Muscle of leg (tissue), 3 donors: ENCODE measurements at regions not wholly inside any gene's neighbourhood (a gene's known extent, or its start where the extent isn't known, plus 50 kb on each side); places are given as distances from the start of the nearest gene placed in this dataset.
A peak's percentile ranks its signal among the peaks of the same experiment; 100 is the strongest.

Source experiments
- DNase-seq: peaks from one replicate; pipeline ENCODE4 v3.0.0; 2013
- H3K27ac ChIP-seq: one replicate; pipeline ENCODE4 v1.5.1; 2013; ENCODE audit warnings: mild to moderate bottlenecking, low read length, control low read depth
- H3K27me3 ChIP-seq: one replicate; pipeline ENCODE4 v1.6.1; 2013; ENCODE audit warnings: low read length; ENCODE audit not compliant: control insufficient read depth, insufficient read depth
- H3K36me3 ChIP-seq: one replicate; pipeline ENCODE4 v1.6.1; 2013; ENCODE audit warnings: low read length; ENCODE audit not compliant: control insufficient read depth, insufficient read depth
- H3K4me1 ChIP-seq: one replicate; pipeline ENCODE4 v1.6.1; 2013; ENCODE audit warnings: low read length; ENCODE audit not compliant: control insufficient read depth, insufficient read depth
- H3K4me3 ChIP-seq: one replicate; pipeline ENCODE4 v1.5.1; 2013; ENCODE audit warnings: low read length, control low read depth
- H3K9me3 ChIP-seq: replicated peaks from 2 replicates; pipeline ENCODE4 v1.6.1; 2013; ENCODE audit warnings: low read depth, low read length; ENCODE audit not compliant: control insufficient read depth
- WGBS: methylation state at CpG from one replicate; pipeline ENCODE4 v1.1.5; 2013; ENCODE audit warnings: missing lambda C conversion rate; ENCODE audit not compliant: insufficient coverage; 5-methylcytosine and 5-hydroxymethylcytosine counted together

DNA sequence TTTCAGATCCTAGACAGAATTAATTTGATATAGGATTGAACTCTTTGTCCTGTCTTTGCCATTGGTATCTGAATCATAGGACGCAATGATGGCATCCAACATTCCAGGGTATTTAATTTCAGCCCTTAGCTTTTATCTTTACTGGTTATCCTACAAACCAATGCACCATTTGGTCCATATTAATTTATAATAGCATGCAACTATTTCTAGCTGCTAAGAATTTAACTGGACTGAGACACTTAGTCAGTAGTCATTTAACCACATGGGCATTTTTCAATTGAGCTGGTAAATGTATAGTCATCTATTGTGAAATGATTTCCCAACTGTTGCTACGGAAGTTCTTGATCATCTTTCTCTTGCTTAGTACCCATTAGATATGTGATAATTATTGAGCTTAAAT lies 141.1 kb downstream of the CD164 start:
- no peak overlapping the region for H3K4me3 ChIP-seq
- no peak overlapping the region for H3K27ac ChIP-seq
- no CpG with 5 or more reads among the region's 2 CpGs for WGBS
- DNase-seq = no peak
- peaks cover 14% of the 10 kb centered on the region for H3K4me1 ChIP-seq
- H3K9me3 ChIP-seq = no peaks in the 10 kb centered on the region
- no peaks in the 10 kb centered on the region for H3K27me3 ChIP-seq
- no peaks in the 10 kb centered on the region for H3K36me3 ChIP-seq

- peak; percentile 49 for DNase-seq
- peaks cover 14% of the 10 kb centered on the region for H3K4me1 ChIP-seq
- H3K27ac ChIP-seq = peak overlapping the region; percentile 4
- 53% methylated on average over 4 of the region's 7 CpGs for WGBS
- no peak overlapping the region for H3K4me3 ChIP-seq
- no peaks in the 10 kb centered on the region for H3K27me3 ChIP-seq
- H3K9me3 ChIP-seq = no peaks in the 10 kb centered on the region
- H3K36me3 ChIP-seq = no peaks in the 10 kb centered on the region
These were observed 141.7 kb downstream of the CD164 start for GRCh38 chr6:109240370-109241084.

DNA sequence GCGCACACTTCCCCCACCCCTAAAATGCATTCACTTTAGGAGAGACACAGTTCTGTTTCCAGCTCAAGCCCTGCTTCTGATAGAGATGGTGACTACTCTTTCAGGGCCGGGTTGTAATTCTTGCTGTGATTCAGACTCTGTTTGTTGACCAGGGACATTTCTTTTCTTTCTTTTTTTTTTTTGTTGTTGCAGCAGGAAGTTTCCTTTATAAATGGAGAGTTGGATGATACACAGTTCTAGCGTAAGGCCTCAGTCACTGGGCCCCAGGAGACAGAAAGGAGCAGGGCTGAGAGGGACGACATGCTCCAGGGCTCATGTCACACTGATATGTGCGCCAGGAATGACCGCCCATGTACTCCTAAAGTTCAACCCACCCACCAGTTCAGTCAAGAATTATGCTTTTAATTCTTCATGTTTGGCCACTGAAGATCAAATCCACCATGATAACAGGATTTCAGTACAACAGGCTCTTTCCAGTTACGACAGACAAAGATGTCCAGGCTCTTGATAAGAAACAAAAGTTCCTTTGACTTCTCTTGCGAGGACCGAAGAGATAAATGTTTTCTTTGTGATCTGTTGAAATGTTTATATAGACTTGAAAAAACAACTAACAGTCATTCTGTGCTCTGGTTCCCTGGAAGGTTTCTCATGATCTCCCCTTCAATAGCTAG lies 142.5 kb downstream of the CD164 start:
- H3K36me3 ChIP-seq = no peaks in the 10 kb centered on the region
- H3K27me3 ChIP-seq = no peaks in the 10 kb centered on the region
- H3K4me1 ChIP-seq = peaks cover 14% of the 10 kb centered on the region
- no peak for DNase-seq
- 58% methylated on average over 4 of the region's 9 CpGs for WGBS
- H3K9me3 ChIP-seq = no peaks in the 10 kb centered on the region
- no peak overlapping the region for H3K27ac ChIP-seq
- no peak overlapping the region for H3K4me3 ChIP-seq

- Histone ChIP-seq H3K4me3 (no peak overlapping the region), H3K4me1 (peaks cover 14% of the 10 kb centered on the region), H3K36me3 (no peaks in the 10 kb centered on the region), H3K27ac (no peak overlapping the region), H3K9me3 (no peaks in the 10 kb centered on the region), H3K27me3 (no peaks in the 10 kb centered on the region)
- DNase-seq = peak; percentile 72
- no CpG with 5 or more reads among the region's 2 CpGs for WGBS
These were observed 143.1 kb downstream of the CD164 start for GRCh38 chr6:109239160-109239559.

- Histone ChIP-seq H3K36me3 (no peaks in the 10 kb centered on the region), H3K4me1 (peaks cover 11% of the 10 kb centered on the region), H3K4me3 (no peak overlapping the region), H3K27me3 (no peaks in the 10 kb centered on the region), H3K9me3 (no peaks in the 10 kb centered on the region), H3K27ac (no peak overlapping the region)
- DNase-seq = no peak
- WGBS = 84% methylated on average over 3 of the region's 3 CpGs
These were observed 143.1 kb downstream of the CEP57L1 start for GRCh38 chr6:109238396-109238795.

DNA sequence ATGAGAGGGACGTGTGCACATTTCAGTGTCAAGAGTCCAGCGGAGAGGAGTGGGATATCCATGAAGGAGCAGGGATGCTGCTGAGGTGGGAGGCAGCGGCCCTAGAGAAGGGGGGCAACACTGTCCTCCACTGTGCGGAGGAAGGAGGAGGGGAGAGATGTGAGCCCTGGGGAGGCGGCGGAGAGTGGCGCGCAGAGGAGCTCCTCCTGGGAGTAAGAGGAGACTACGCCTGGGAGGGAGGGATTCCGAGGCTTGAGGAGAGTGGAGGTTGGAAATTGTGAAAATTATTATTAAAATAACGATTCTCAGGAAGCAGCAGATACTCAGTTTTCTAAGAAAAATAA lies 142.7 kb downstream of the CEP57L1 start:
- H3K4me1 ChIP-seq = peaks cover 11% of the 10 kb centered on the region
- no peak overlapping the region for H3K4me3 ChIP-seq
- no peaks in the 10 kb centered on the region for H3K9me3 ChIP-seq
- H3K27me3 ChIP-seq = no peaks in the 10 kb centered on the region
- WGBS = 90% methylated on average over 9 of the region's 11 CpGs
- no peak overlapping the region for H3K27ac ChIP-seq
- no peak for DNase-seq
- no peaks in the 10 kb centered on the region for H3K36me3 ChIP-seq

DNA sequence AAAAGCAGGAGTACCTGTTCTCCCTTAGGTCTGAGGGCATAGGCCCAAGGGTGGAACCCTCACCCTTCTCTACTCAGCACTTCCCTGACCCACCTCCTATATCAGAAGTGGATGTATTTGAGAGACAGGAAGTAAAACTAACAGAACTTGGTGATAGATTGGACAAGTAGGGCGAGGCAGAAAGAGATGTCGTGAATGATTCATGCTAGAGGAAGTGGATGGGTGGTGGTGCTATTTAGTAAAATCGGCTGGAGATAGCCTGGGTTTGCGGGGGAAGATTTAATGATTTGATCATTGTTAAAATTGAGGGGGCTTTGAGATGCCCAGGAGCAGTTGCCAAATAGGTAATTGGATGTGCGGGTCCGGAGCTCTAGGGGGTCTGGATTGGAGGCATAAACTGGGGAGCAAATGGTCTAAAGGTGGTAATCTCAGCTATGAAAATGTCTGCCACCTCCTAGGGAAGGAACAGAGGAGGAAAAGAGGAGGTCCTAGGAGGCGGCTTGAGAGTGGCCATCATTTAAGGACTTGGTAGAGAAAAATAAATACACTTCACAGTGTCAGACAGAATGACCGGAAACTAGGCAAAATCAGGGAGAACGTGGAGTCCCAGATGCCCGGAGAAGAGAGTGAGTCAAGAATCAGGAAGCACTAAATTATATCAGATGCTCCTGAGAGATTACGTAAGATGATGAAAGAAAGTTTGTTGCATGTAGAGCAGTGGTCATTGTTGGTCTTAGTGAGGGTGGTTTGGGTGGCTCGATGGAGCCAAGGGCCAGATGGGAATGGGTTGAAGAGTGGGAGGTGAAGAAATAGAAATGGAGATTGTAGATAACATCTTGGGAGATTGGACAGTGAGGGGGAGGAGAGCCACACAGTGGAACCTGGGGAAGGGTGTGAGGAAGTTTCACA lies 142.0 kb downstream of the CEP57L1 start:
- H3K4me3 ChIP-seq = no peak overlapping the region
- no peak overlapping the region for H3K27ac ChIP-seq
- no peak for DNase-seq
- H3K36me3 ChIP-seq = no peaks in the 10 kb centered on the region
- no peaks in the 10 kb centered on the region for H3K9me3 ChIP-seq
- 73% methylated on average over 11 of the region's 12 CpGs for WGBS
- H3K4me1 ChIP-seq = peaks cover 11% of the 10 kb centered on the region
- no peaks in the 10 kb centered on the region for H3K27me3 ChIP-seq

DNA sequence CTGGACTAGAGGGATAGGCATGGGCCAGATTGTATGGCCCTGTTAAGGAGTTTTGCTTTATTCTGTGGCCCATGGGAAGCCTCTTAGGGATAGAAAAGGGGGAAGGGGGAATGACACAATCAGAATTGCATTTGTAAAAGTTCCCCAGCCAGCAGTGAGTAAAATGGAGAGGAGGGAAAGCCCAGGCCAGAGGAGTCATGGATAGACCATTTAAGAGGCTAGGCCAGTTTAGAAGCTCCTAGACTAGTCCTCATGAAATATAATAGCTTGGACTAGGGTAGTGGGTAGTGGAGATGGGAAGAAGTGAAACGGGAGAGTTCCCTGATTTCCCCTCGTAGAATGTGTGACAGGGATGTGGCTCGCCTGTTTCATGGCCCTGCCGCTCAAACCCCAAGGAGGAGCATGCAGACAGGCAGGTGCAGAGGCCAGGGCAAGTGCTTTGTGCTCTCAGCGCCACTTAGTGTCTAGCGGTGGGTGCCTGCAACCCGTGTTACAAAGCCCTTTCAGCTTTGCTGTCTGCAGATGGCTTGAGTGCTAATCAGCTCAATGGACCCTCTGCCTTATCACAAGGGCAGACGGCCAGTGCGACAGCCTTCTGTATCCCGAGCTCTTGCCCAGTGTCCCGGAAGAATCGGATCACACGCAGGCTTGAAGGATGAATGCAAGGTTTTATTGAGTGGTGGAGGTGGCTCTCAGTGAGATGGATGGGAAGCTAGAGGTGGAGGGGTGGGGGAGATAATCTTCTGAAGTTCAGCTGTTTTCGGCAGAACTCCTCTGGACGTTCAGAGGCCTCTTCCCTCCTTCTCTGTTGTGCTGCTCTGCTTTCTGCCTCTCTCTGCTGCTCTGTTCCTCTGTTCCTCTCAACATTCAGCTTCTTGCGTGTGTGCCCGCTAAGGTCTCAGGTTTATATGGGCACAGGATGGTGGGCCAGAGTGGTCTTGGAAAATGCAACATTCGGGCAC lies 141.1 kb downstream of the CEP57L1 start:
- Histone ChIP-seq H3K4me3 (no peak overlapping the region), H3K9me3 (no peaks in the 10 kb centered on the region), H3K36me3 (no peaks in the 10 kb centered on the region), H3K27ac (no peak overlapping the region), H3K27me3 (no peaks in the 10 kb centered on the region), H3K4me1 (peaks cover 9% of the 10 kb centered on the region)
- 41% methylated on average over 9 of the region's 18 CpGs for WGBS
- no peak for DNase-seq

DNA sequence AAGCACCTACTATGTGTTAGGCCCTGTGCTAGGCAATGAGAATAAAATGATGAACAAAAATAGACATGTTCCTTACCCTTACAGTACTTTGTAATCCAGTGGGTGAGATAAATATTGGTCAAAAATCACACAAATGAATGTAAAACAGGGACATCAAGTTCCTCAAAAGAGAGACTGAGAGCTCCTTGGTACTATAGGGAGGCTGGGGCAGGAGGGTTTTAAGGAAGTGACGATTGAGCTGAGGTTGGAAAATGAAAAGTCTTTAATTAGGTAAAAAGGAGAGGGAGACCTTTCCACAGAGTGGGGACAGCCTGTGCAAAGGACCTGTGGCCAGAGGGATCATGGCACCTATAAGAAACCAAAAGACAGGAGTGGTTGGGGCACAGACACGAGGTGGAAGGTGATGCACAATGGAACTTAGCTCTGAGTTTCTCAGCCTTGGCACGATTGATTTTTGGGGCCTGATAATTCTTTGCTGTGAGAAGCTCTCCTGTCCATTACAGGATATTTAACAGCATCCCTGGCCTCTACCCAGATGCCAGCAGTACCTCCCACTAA lies 140.3 kb downstream of the CEP57L1 start:
- Histone ChIP-seq H3K36me3 (no peaks in the 10 kb centered on the region), H3K9me3 (no peaks in the 10 kb centered on the region), H3K4me1 (peaks cover 7% of the 10 kb centered on the region), H3K27me3 (no peaks in the 10 kb centered on the region), H3K27ac (no peak overlapping the region), H3K4me3 (no peak overlapping the region)
- DNase-seq = no peak
- 94% methylated on average over 2 of the region's 3 CpGs for WGBS
